ENCODE measurements at regions not wholly inside any gene's neighbourhood (a gene's known extent, or its start where the extent isn't known, plus 50 kb on each side); places are given as distances from the start of the nearest gene placed in this dataset.
"Not testable (repeated sequence)": the region's sequence is repeated elsewhere in the genome, so short reads cannot be mapped to it uniquely, and the experiment has no call there.

- DNase-seq, result no peak
These were observed 302.5 kb downstream of the BMPER start for GRCh38 chr7:34207810-34208209.

- no peak for DNase-seq
These were observed 303.7 kb downstream of the BMPER start for GRCh38 chr7:34208878-34209621.

GRCh38 chr7:34211018-34211417 is 305.7 kb downstream of the BMPER start:
- DNase-seq, result no peak

GRCh38 chr7:34217972-34218371 is 312.6 kb downstream of the BMPER start:
- DNase-seq, result no peak

GRCh38 chr7:34219153-34219718 is 313.9 kb downstream of the BMPER start:
- DNase-seq, result no peak

- DNase-seq, result no peak
These were observed 315.3 kb downstream of the BMPER start for GRCh38 chr7:34220506-34221185.

GRCh38 chr7:34222316-34222715 is 317.0 kb downstream of the BMPER start:
- no peak for DNase-seq

GRCh38 chr7:34222722-34223121 is 317.4 kb downstream of the BMPER start:
- DNase-seq, result no peak

- no peak for DNase-seq
These were observed 318.9 kb downstream of the BMPER start for GRCh38 chr7:34224281-34224680.

- DNase-seq, result no peak
These were observed 319.9 kb downstream of the BMPER start for GRCh38 chr7:34225193-34225592.

GRCh38 chr7:34227525-34227924 is 322.2 kb downstream of the BMPER start:
- DNase-seq, result no peak

GRCh38 chr7:34235101-34235500 is 329.8 kb downstream of the BMPER start:
- DNase-seq, result not testable (repeated sequence)

- no peak for DNase-seq
These were observed 330.7 kb downstream of the BMPER start for GRCh38 chr7:34236057-34236456.

GRCh38 chr7:34236839-34237492 is 331.6 kb downstream of the BMPER start:
- no peak for DNase-seq

GRCh38 chr7:34237493-34237849 is 332.1 kb downstream of the BMPER start:
- DNase-seq, result no peak

- DNase-seq, result no peak
These were observed 335.1 kb downstream of the BMPER start for GRCh38 chr7:34240417-34240816.

GRCh38 chr7:34242391-34242790 is 337.1 kb downstream of the BMPER start:
- DNase-seq, result no peak

- DNase-seq, result no peak
These were observed 339.9 kb downstream of the BMPER start for GRCh38 chr7:34245246-34245645.

GRCh38 chr7:34247468-34247867 is 342.1 kb downstream of the BMPER start:
- no peak for DNase-seq

GRCh38 chr7:34249192-34249591 is 343.9 kb downstream of the BMPER start:
- DNase-seq, result no peak

- DNase-seq, result no peak
These were observed 354.9 kb downstream of the BMPER start for GRCh38 chr7:34260279-34260678.

- no peak for DNase-seq
These were observed 357.8 kb downstream of the BMPER start for GRCh38 chr7:34263168-34263567.

- no peak for DNase-seq
These were observed 363.7 kb downstream of the BMPER start for GRCh38 chr7:34269084-34269483.

- no peak for DNase-seq
These were observed 370.3 kb downstream of the BMPER start for GRCh38 chr7:34275624-34276023.
